ENCODE measurements at regions not wholly inside any gene's neighbourhood (a gene's known extent, or its start where the extent isn't known, plus 50 kb on each side); places are given as distances from the start of the nearest gene placed in this dataset.

DNA sequence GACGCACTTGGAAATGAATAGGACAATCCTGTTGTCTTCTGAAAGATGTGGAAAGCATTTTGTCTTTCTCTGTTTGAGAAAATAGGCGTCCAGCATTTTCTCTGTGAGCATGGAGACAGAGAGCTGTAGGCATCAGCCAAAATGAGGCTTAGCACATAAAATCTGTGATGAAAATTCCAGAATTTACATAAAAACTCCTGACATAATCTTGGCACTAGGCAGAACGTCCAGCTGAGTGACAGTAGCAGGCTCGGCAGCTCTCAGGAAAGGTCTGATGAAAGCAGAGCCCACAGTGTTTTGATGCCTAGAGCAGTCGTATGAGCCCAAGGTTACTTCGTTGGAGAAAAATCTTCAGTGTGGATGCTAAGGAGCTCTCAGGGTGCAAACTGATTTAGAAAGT, 543.3 kb upstream of the MAP3K7 start:
- TF ChIP-seq, protein P1, sequence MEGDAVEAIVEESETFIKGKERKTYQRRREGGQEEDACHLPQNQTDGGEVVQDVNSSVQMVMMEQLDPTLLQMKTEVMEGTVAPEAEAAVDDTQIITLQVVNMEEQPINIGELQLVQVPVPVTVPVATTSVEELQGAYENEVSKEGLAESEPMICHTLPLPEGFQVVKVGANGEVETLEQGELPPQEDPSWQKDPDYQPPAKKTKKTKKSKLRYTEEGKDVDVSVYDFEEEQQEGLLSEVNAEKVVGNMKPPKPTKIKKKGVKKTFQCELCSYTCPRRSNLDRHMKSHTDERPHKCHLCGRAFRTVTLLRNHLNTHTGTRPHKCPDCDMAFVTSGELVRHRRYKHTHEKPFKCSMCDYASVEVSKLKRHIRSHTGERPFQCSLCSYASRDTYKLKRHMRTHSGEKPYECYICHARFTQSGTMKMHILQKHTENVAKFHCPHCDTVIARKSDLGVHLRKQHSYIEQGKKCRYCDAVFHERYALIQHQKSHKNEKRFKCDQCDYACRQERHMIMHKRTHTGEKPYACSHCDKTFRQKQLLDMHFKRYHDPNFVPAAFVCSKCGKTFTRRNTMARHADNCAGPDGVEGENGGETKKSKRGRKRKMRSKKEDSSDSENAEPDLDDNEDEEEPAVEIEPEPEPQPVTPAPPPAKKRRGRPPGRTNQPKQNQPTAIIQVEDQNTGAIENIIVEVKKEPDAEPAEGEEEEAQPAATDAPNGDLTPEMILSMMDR (conservative IDR thresholded peaks at IDR 0.05), result no peak
- no peak for TF ChIP-seq EZH2 (IDR thresholded peaks at IDR 0.05; ENCODE audit: low read depth)
